DMS53 treated with DMSO at 0.1 percent for 48 hours (cell line): ENCODE measurements at regions not wholly inside any gene's neighbourhood (a gene's known extent, or its start where the extent isn't known, plus 50 kb on each side); places are given as distances from the start of the nearest gene placed in this dataset.
"Not testable (repeated sequence)": the region's sequence is repeated elsewhere in the genome, so short reads cannot be mapped to it uniquely, and the experiment has no call there.

Experiments
- DNase-seq: peaks from one replicate; lab custom pipeline; 2025; ENCODE audit not compliant: unreplicated experiment; lab: John Stamatoyannopoulos, UW

DNA sequence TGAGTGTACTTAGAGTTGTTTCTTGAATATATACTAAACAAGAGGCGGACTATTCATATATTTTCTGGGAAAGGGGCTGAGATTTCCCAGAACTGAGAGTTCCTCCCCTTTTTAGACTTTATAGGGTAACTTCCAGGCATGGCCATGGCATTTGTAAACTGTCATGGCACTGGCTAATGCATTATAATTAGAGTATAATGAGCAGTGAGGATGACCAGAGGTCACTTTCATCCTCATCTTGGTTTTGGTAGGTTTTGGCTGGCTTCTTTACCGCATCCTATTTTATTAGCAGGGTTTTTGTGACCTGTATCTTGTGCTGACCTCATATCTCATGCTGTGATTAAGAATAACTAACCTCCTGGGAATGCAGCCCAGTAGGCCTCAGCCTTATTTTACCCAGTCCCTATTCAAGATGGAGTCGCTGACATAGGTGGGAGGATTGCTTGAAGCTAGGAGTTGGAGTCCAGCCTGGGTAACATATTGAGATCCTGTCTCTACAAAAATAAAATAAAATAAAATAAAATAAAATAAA is 91.4 kb downstream of the MOBP start:
- no peak for DNase-seq

DNA sequence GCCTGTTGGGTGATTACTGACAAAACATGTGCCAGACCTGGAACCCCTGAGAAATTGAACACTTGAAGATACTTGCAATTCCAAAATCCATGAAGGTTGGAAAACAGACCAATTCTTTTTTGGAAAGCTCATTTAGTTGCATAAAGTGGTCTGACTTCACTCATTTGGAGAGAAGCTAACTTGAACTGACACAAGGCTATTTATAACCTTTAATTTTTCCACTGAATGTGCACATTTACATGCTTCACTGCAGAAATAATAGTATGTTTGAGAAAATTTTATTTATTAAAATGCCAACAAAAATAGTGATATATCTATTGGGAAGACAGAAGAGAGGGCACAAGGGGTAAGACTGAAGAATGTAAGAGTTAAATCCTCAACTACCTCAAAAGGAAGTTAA is 92.1 kb downstream of the MOBP start:
- DNase-seq = no peak

DNA sequence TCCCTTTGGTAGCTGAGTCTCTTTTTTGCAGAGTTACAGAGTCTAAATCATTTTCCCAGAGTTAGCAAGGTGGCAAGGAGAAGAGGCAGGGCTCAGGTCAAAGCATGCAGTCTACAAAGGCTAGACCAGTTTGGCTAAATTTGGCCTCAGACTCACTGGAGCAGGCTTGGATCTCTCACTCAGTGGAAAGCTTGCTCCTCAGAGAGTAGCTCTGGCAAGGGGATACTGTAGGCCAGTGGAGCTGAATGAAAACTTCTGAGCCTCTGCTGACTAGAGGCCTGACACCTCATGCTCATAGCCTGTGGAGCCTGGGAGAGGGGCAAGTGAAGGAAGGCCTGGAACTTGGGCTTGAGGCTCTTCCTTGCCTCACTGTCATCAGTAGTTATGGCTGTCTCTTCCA is 101.0 kb downstream of the MOBP start:
- DNase-seq = no peak

DNA sequence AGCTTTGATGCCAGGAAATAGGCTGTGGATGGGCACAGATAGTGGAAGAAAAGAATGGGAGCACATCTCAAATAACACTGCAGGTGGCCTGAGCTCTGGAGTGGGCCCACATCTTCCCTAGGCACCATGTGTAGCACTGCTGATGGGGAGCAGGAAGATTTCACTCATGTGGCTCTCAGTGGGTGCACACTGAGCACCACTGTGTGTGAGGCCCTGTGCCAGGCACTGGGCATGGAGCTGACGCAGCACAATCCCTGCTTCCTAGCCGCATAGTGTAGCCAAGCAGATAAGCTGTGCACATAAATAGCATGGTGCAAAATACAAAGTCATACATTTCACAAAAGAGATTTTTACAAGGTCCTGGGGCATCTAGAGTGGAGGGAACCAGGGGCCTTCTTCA is 101.6 kb downstream of the MOBP start:
- no peak for DNase-seq

DNA sequence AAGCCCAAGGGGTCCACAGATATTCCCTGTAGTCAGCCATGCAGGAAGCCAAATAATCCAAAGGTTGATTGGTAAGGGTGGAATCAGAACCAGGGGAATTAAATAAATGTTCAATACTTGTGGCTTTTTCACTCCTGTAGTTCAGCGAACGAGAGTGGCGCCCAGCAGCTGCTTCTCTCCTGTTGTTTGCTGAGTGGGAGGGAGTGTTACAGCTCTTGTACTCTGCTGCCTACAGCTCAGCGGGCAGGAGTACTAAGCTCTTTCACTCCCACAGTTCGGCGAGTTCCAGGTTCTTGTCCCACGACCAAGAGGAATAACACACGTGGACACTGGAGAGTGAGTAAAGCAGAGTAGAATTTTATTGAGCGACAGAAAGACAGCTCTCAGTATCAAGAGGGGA is 105.9 kb downstream of the MOBP start:
- no peak for DNase-seq

DNA sequence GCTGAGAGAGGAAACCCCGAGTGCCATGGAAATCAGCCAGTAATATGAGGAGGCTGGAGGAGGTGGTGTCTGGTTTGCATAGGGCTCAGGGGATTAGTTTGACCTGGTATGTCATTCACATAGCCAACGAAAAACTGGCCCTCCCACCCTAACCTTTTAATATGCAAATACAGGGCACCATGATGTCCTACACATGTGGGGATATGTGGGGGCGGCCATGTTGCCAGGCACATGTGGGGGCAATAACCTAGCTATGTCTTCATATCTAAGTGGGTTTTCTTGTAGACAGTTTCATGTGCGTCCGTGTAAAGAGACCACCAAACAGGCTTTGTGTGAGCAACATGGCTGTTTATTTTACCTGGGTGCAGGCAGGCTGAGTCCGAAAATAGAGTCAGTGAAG is 110.1 kb downstream of the MOBP start:
- no peak for DNase-seq

DNA sequence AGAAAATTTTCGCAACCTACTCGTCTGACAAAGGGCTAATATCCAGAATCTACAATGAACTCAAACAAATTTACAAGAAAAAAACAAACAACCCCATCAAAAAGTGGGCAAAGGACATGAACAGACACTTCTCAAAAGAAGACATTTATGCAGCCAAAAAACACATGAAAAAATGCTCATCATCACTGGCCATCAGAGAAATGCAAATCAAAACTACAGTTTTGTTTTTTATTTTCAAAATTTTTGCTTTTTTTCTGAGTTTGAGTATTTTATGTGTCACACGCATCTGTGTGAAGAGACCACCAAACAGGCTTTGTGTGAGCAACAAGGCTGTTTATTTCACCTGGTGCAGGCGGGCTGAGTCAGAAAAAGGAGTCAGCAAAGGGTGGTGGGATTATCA is 118.7 kb downstream of the MOBP start:
- not testable (repeated sequence) for DNase-seq

DNA sequence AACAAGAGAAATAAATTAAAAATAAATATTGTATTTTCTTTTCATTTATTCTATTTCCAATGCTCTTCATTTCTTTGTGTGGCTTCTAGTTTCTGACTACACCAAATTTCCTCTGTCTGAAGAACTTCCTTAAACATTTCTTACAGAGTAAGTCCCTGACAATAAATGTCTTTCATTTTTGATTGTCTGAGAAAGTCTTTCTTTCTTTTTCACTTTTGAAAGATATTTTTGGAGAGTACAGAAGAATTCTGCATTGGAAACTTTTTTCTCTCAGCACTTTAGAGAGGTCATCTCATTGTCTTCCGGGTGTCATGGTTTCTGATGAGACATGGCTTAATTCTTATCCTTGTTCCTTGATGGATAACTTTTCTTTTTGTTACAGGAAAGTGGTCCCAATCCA is 119.6 kb downstream of the MOBP start:
- DNase-seq = no peak

DNA sequence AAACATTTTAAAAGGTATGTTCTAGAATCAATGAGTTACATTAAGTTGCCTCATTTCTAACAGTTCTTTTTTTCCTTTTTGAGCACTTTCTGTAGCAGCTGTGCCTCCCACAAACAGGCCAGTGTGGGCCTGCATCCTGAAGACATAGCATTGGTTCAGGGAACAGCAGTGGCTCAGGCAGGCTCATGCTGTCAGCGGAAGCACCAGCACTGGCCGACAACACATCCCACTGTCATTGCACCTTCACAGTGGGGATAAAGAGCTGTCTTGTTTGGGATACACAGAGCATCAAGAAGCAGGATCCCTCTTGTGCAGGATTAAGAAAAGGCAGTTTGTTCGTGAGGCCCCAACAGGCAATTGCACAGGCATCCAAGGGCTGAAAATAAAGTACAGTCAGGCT is 123.3 kb downstream of the MOBP start:
- no peak for DNase-seq

DNA sequence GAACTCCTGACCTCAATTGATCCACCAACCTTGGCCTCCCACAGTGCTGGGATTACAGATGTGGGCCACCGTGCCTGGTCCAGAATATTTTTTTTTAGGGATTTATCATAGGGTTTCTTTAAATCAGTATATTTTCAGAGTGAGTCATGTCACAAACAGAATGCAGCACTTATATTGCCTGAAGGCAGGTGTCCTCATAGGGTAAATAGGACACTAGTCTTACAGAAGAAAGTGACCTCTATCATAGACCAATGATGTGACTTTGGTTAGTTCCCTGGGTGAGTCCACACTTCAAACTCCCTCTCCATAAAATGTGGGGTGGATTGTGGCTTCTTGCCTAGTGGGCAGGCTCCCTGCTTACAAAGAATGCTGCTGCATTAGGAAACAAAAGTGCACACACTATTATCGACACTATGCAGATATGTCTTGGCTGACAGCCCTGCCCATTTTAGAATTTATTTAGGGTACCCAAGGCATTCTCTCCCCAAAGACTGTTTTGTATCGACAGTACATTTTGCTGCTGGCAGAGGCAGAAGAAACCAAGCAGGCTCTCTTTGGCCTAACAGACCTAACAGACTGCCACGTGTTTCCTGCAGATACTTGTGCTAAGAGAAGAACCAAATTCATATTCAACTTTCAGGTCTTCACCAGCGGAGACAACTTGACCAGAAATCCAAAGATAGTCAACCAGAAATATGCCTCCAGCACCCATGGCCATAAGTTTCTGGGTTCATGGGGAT is 125.0 kb downstream of the MOBP start:
- no peak for DNase-seq

DNA sequence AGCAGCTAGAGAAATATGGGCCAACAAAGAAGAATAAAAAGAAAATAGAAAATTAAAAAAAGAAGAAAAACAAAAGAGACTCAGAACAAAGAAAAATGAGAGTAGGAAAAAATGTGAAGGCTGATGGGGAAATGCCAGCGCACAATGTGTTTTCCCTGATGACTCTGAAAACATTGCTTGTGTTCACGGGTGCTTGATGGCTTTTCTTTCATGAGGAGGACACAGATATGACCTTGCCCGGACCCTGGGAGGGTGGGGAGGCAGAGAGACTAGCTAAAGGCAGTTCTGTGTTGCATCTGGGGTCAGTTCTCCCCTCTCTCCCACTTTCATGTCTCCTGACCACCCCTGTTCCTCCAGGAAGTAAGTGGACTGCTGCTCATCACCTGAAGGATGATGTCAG is 125.9 kb downstream of the MOBP start:
- DNase-seq = no peak

DNA sequence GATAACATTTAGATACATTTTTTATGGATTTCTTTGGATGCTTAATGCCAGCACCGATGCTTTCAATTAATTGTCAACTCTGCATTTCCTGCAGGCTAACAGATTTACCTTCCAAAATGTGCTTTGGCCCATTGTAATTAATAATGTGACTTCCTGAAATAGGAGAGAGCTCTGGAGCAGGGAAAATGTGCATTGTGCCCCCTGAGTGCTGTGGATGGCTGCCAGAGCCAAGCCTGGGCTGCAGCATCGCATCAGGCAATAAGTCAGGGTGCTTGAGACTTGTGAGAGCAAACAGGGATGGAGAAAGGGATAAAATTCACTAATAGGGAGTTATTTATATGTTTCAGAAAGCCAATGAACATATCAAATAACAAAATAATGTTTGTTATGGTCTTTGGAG is 133.8 kb downstream of the MOBP start:
- peak; percentile 16 for DNase-seq

DNA sequence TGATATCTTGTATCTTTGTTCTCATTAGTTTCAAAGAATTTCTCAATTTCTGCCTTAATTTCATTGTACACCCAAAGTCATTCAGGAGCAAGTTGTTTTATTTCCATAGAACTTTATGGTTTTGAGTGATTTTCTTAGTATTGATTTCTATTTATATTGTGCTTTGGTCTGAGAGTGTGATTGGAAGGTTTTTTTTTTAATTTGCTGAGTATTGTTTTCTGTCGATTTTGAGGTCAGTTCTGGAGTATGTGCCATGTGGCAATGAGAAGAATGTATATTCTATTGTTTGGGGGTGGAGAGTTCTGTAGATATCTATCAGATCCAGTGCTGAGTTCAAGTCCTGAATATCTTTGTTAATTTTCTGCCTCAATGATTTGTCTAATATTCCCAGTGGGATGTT is 138.4 kb downstream of the MOBP start:
- no peak for DNase-seq

DNA sequence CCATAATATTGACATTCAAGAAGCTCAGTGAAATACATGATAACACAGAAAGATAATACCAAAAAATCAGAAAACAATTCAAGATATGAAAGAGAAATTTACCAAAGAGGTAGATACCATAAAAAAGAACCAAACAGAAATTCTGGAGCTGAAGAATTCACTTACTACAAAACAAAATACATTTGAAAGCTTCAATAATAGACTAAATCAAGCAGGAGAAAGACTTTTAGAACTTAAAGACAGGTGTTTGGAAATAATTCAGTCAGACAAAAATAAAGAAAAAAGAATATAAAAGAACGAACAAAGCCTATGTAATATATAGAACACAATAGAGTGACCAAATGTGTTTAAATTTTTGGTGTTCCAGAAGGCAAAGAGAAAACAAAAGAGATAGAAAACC is 158.7 kb downstream of the MOBP start:
- no peak for DNase-seq

DNA sequence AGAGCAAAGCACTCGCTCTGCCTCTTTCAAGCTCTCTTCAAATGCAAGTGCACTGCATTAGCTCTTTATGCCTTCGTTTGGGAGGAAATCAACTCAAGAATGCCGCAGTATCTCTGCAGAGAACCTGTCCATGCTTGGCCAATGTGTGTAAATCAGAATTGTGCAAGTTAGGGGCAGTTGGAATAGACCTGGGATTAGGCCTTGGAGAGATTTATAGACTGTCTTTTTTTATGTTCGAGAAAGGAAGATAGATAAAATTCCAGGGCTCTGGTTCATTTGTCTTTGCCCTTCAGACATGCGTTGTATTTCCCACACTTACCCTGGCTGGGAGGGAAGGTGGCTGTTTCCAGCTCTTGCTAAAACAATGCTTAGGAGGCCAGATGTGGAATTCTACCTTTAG is 163.7 kb downstream of the MOBP start:
- no peak for DNase-seq

DNA sequence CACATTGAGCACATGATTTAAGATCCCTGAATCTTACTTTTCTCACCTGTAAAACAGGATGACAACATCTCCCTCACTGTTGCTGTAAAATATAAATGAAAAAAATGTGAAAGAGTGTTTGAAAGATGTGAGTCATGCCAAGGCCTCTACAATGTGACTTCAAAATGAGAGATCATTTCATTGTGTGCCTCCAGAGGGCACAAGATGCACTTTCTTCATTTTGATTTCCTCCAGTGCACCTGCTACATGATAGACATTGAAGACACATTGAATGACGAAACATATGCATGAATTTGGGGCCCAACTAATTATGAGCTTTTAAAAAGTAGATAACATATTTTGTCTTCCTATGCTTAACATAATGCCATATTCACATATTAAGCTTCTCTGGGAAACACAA is 170.3 kb downstream of the MOBP start:
- no peak for DNase-seq

DNA sequence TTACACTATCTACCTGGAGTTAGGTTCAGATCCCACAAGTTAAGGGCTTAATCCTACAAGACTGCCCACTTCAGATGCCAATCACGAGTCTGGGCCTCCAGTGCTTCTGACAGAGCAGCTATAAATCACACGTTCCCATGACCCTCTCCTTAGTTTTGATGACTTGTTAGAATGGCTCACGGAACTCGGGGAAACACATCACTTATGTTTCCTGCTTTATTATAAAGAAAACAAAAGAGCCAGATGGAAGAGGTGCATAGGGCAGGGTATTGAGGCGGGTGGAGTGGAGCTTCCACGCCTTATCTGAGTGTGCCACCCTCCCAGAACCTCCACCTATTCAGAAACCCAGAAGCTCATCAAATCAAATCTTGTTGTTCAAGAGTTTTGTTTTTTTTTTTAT is 170.8 kb downstream of the MOBP start:
- no peak for DNase-seq

DNA sequence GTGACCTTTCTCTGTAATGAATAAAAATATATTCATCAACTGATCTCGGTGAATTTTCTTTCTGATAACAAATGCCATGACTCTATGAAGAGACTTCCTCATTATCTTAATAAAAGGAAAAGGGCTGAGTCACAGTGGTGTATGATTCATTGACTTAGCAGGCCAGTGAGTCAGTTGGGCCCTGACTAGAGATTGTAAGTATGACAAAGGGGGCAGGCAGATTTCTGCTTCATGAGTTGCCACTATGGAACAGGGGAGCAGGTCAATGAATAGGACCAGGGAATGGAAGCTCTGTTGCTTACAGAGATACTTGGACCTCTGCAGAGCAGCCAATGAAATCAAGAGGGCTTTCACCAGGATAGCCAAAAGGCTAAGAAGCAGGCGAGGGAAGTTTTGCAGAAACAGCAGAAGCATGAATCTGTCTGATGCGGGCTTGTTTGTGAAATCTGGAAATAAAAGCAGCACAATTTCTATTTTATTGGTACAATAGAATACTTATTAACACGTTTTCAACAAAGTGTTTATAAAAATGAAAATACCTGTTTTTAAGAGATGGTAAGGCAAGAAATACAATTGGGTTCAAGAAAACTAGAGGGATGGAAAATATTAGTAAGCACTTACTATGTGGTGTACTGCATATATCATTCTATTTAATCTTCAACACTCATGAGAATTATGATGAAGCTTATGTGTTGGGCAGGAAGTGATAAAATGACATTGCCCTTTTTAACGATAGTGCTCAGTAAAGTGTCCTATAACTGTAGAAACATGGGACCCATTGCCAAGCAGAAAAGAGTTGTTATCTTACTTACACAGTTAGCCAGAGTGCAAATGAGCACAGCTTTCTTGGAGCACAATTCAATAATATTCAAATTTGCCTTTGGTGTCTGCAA is 169.8 kb upstream of the MYRIP start:
- DNase-seq = peak; percentile 51

DNA sequence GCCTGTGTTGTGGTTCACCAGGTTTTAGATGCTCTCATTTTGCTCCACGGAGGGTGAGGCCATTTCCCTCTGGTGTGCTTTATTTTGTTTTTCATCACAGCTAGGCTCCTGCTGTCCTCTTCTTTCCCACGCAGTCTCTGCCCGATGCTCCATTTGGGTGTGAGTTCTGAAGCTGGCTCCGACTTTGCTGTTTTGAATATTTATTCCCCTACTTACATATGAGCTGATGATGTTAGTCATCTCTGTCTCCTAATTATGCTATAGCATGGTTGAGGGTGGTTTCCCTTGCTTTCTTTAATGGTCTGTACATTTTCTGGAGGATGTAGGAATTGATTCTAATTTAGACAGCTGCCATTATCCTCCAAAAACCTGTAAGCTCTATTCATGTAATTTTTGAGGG is 168.1 kb upstream of the MYRIP start:
- DNase-seq = no peak

DNA sequence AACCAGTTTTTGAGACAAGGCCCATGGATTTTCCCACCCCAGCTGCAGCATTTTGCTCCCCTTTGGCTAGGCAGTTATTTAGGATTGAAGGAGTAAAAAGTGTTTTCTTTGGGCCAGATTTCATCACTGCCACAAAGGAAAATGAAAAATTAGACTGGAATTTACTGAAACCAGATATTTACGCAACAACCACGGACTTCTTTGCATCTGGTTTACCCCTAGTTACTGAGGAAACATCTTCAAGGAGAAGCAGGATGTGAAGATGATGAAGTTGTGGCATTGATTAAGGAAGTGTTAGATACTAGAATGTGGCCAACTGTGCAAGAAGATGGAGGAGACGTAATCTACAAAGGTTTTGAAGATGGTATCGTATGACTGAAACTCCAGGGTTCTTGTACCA is 165.2 kb upstream of the MYRIP start:
- DNase-seq = no peak

DNA sequence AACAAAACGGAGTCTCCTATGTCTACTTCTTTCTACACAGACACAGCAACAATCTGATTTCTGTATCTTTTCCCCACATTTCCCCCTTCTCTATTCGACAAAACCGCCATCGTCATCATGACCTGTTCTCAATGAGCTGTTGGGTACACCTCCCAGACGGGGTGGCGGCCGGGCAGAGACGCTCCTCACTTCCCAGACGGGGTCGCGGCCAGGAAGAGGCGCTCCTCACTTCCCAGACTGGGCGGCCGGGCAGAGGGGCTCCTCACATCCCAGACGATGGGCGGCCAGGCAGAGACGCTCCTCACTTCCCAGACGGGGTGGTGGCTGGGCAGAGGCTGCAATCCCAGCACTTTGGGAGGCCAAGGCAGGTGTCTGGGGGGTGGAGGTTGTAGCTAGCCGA is 158.2 kb upstream of the MYRIP start:
- not testable (repeated sequence) for DNase-seq

DNA sequence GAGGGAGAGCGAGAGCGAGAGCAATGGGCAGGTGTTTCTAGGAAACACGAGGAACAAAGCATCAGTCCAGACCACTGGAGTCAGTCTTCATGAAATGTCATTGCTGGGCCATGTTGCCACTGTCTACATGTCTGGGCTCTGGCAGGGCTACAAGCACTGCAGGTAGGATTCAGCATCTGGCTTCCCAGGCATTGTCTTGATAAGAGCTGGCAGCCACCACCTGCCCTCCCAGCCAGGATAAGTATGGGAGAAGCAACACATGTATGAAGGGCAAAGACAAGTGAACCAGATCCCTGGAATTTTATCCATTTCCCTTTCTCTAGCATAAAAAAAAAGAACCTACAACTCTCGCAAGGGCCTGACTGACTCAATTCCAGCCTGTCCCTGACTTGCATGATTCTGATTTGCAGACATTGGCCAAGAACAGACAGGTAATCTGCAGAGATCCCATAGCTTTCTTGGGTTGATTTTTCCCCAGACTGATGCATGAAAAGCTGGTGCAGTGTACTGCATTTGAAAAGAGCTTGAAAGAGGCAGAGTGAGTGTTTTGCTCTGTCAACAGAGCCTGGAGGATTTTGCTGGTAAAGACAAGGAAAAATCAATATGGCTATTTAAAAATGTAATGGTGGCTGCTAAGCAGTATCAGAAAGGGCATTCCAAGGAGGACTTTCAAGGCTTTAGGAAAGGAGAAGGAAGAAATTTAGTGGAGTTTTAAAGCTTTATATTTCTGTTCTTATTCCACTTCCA is 157.2 kb upstream of the MYRIP start:
- DNase-seq = no peak
